Fibroblast of the aortic adventitia (primary cell): ENCODE measurements at regions not wholly inside any gene's neighbourhood (a gene's known extent, or its start where the extent isn't known, plus 50 kb on each side); places are given as distances from the start of the nearest gene placed in this dataset.

Experiments
- DNase-seq: peaks from one replicate; pipeline ENCODE4 v3.0.0-alpha.2; 2010; ENCODE audit warnings: low read depth
- H3K4me3 ChIP-seq: 2 replicates; pipeline ENCODE4 v1.5.1; 2011; ENCODE audit warnings: low read depth, mild to moderate bottlenecking, control low read depth, low read length, moderate library complexity
- CTCF ChIP-seq: IDR thresholded peaks from 2 replicates; pipeline ENCODE4 v1.5.1; 2011; ENCODE audit warnings: mild to moderate bottlenecking, low read length, control low read depth, inconsistent platforms; ENCODE audit not compliant: insufficient read depth

DNA sequence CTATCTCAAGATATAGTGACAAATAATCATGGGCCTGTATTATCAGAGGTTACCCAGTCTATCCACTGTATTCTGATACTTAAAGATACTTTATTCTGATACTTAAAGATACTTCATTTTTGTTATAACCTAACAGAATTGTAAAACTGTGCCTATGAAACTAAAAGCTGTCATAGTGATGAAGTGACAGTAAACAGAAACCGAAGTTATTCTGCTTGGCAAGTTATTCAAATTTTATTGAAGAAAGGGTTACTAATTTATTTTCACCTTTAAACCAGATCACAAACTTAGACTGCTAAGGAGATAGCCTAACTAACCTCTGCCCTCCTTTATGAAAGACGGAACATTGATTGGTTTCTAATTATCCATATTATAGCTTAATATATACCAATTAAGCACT is 604.6 kb upstream of the IMPG1 start:
- no peak overlapping the region for H3K4me3 ChIP-seq
- no peak for DNase-seq
- no peak for TF ChIP-seq CTCF

- no peak for TF ChIP-seq CTCF
- no peak for DNase-seq
- H3K4me3 ChIP-seq: no peak overlapping the region
These were observed 599.3 kb upstream of the IMPG1 start for GRCh38 chr6:76671751-76672150.

GRCh38 chr6:76644231-76644630 is 571.8 kb upstream of the IMPG1 start:
- TF ChIP-seq CTCF: no peak
- DNase-seq: no peak
- no peak overlapping the region for H3K4me3 ChIP-seq

GRCh38 chr6:76639941-76640340 is 567.5 kb upstream of the IMPG1 start:
- DNase-seq: no peak
- TF ChIP-seq CTCF: no peak

DNA sequence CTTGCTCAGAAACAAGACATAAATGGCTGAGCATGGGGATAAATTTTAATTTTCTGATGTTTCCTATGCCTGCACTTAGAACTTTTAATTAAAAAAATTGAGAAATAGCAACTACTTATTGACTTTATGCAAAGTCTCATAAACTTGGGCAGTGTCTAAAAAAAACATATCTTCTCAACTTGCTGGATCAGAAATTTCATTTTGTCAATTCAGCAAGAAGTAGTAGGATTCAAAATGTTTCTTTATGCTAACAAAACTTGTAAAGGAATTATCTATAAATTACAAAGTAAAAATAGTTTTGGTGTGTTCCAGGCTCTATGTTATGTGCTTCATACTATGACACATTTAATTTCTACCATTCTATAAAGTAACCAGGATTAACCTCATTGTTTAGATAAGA is 562.2 kb upstream of the IMPG1 start:
- TF ChIP-seq CTCF: no peak
- no peak for DNase-seq
- H3K4me3 ChIP-seq: no peak overlapping the region

More at GRCh38 chr6:76639941-76640340, 567.5 kb upstream of the IMPG1 start:
- no peak overlapping the region for H3K4me3 ChIP-seq

GRCh38 chr6:76633259-76633658 is 560.8 kb upstream of the IMPG1 start:
- no peak for TF ChIP-seq CTCF
- H3K4me3 ChIP-seq: no peak overlapping the region
- no peak for DNase-seq

- DNase-seq: no peak
- no peak overlapping the region for H3K4me3 ChIP-seq
- TF ChIP-seq CTCF: no peak
These were observed 559.2 kb upstream of the IMPG1 start for GRCh38 chr6:76631622-76632021.
